DOHH2 (cell line): ENCODE measurements at regions not wholly inside any gene's neighbourhood (a gene's known extent, or its start where the extent isn't known, plus 50 kb on each side); places are given as distances from the start of the nearest gene placed in this dataset.

Source experiments
- H3F3A ChIP-seq: fragments of 200-600 bp; sonication (generic), shearing (Covaris generic); 2 replicates; pipeline ENCODE4 v1.6.0; 2016; ENCODE audit warnings: antibody characterized with exemption, mild to moderate bottlenecking; ENCODE audit not compliant: control insufficient read depth, insufficient read depth
- H3K27ac ChIP-seq: fragments of 200-600 bp; sonication (generic); 2 replicates; pipeline ENCODE4 v1.5.1; 2014; ENCODE audit warnings: low read depth, mild to moderate bottlenecking, low read length, moderate library complexity
- H3K27me3 ChIP-seq: fragments of 200-600 bp; sonication (generic); 2 replicates; pipeline ENCODE4 v1.6.1; 2014; ENCODE audit warnings: mild to moderate bottlenecking, low read length, mixed read lengths; ENCODE audit not compliant: control insufficient read depth
- H3K36me3 ChIP-seq: fragments of 200-600 bp; sonication (generic); 2 replicates; pipeline ENCODE4 v1.6.1; 2014; ENCODE audit warnings: mild to moderate bottlenecking, low read length, moderate library complexity, mixed read lengths; ENCODE audit not compliant: control insufficient read depth
- H3K4me1 ChIP-seq: fragments of 200-600 bp; sonication (generic); 2 replicates; pipeline ENCODE4 v1.6.1; 2014; ENCODE audit warnings: mild to moderate bottlenecking, low read length, mixed read lengths; ENCODE audit not compliant: control insufficient read depth
- H3K4me2 ChIP-seq: fragments of 200-600 bp; sonication (generic); 2 replicates; pipeline ENCODE4 v1.6.0; 2014; ENCODE audit warnings: mild to moderate bottlenecking, low read length, moderate library complexity
- H3K4me3 ChIP-seq: fragments of 200-600 bp; sonication (generic); 2 replicates; pipeline ENCODE4 v1.5.1; 2014; ENCODE audit warnings: mild to moderate bottlenecking, low read length, mixed read lengths
- H3K79me2 ChIP-seq: fragments of 200-600 bp; sonication (generic); 2 replicates; pipeline ENCODE4 v1.6.1; 2014; ENCODE audit warnings: mild to moderate bottlenecking, low read length, mixed read lengths; ENCODE audit not compliant: control insufficient read depth
- H3K9me2 ChIP-seq: fragments of 200-600 bp; sonication (generic); replicated peaks from 2 replicates; pipeline ENCODE4 v1.6.1; 2014; ENCODE audit warnings: mild to moderate bottlenecking, low read length, mixed read lengths; ENCODE audit not compliant: control insufficient read depth
- H3K9me3 ChIP-seq: fragments of 200-600 bp; sonication (generic); 2 replicates; pipeline ENCODE4 v1.6.1; 2014; ENCODE audit warnings: antibody characterized with exemption, low read length, mixed read lengths; ENCODE audit not compliant: control insufficient read depth, insufficient read depth
- H4K20me1 ChIP-seq: fragments of 200-600 bp; sonication (generic); 2 replicates; pipeline ENCODE4 v1.6.0; 2014; ENCODE audit warnings: low read depth, mild to moderate bottlenecking, antibody characterized with exemption, low read length, moderate library complexity; ENCODE audit not compliant: control insufficient read depth, insufficient read depth
- CTCF ChIP-seq: fragments of 200-600 bp; sonication (generic); IDR thresholded peaks from one replicate; pipeline ENCODE4 v1.5.1; 2014; ENCODE audit warnings: antibody characterized with exemption, mild to moderate bottlenecking, low read depth, low read length; ENCODE audit not compliant: poor library complexity, severe bottlenecking
- EZH2phosphoT487 ChIP-seq: fragments of 200-600 bp; sonication (generic); IDR thresholded peaks from 2 replicates; pipeline ENCODE4 v1.6.1; 2017; ENCODE audit warnings: borderline replicate concordance, mild to moderate bottlenecking, antibody characterized with exemption, low read length, moderate library complexity, mixed read lengths

GRCh38 chr4:112975567-112976355 is 73.7 kb upstream of the ANK2 start:
- no peak overlapping the region for H3K27ac ChIP-seq
- peaks cover 5% of the 10 kb centered on the region; the same call in 1 of the 2 replicates for H3K4me1 ChIP-seq
- no peaks in the 10 kb centered on the region for H3K36me3 ChIP-seq
- H3K4me2 ChIP-seq: no peak overlapping the region
- H3K79me2 ChIP-seq: no peaks in the 10 kb centered on the region
- no peaks in the 10 kb centered on the region for H4K20me1 ChIP-seq
- H3K9me2 ChIP-seq: no peaks in the 10 kb centered on the region
- no peaks in the 10 kb centered on the region for H3F3A ChIP-seq
- no peaks in the 10 kb centered on the region for H3K9me3 ChIP-seq
- no peak overlapping the region for H3K4me3 ChIP-seq
- H3K27me3 ChIP-seq: no peaks in the 10 kb centered on the region; the same call in 1 of the 2 replicates
- no peak for TF ChIP-seq EZH2phosphoT487
- no peak for TF ChIP-seq CTCF

GRCh38 chr4:112978691-112979472 is 70.6 kb upstream of the ANK2 start:
- no peaks in the 10 kb centered on the region for H3K9me2 ChIP-seq
- no peak overlapping the region for H3K4me2 ChIP-seq
- no peak overlapping the region for H3K27ac ChIP-seq
- no peaks in the 10 kb centered on the region for H3K36me3 ChIP-seq
- peaks cover 4% of the 10 kb centered on the region; the same call in 1 of the 2 replicates for H3K4me1 ChIP-seq
- no peak for TF ChIP-seq CTCF
- TF ChIP-seq EZH2phosphoT487: no peak
- H3K27me3 ChIP-seq: no peaks in the 10 kb centered on the region; the same call in 1 of the 2 replicates
- H3K4me3 ChIP-seq: no peak overlapping the region
- H3K9me3 ChIP-seq: no peaks in the 10 kb centered on the region
- H3K79me2 ChIP-seq: no peaks in the 10 kb centered on the region
- H3F3A ChIP-seq: no peaks in the 10 kb centered on the region
- no peaks in the 10 kb centered on the region for H4K20me1 ChIP-seq

- H3K79me2 ChIP-seq: no peaks in the 10 kb centered on the region
- no peak overlapping the region for H3K4me2 ChIP-seq
- no peak overlapping the region for H3K4me3 ChIP-seq
- H3K27me3 ChIP-seq: no peaks in the 10 kb centered on the region; the same call in 1 of the 2 replicates
- no peaks in the 10 kb centered on the region for H3K9me3 ChIP-seq
- no peaks in the 10 kb centered on the region for H3F3A ChIP-seq
- no peaks in the 10 kb centered on the region for H4K20me1 ChIP-seq
- H3K4me1 ChIP-seq: no peaks in the 10 kb centered on the region
- no peak for TF ChIP-seq EZH2phosphoT487
- H3K27ac ChIP-seq: no peak overlapping the region
- H3K9me2 ChIP-seq: no peaks in the 10 kb centered on the region
- no peaks in the 10 kb centered on the region for H3K36me3 ChIP-seq
Observed at GRCh38 chr4:112979881-112980421, 69.5 kb upstream of the ANK2 start.
